Small intestine (tissue), 7 donors: ENCODE measurements at regions not wholly inside any gene's neighbourhood (a gene's known extent, or its start where the extent isn't known, plus 50 kb on each side); places are given as distances from the start of the nearest gene placed in this dataset.
"Not testable (repeated sequence)": the region's sequence is repeated elsewhere in the genome, so short reads cannot be mapped to it uniquely, and the experiment has no call there.

Source experiments
- DNase-seq, 2 donors: peaks; one replicate each; pipeline versions ENCODE4 v3.0.0 to v3.0.0-alpha.2; 2013
- FAIRE-seq: peaks from 2 replicates; lab custom pipeline; 2012; peaks lifted over from hg19 to GRCh38; lab: Jason Lieb, UNC
- H3K27ac ChIP-seq, 3 donors: one replicate each; pipeline ENCODE4 v1.5.1; 2013; ENCODE audit warnings: low read length in 2 of 3, mild to moderate bottlenecking in 2 of 3, control low read depth in 1 of 3, inconsistent platforms in 1 of 3, low read depth in 1 of 3, moderate library complexity in 1 of 3
- H3K27me3 ChIP-seq, 3 donors: one replicate each; pipeline ENCODE4 v1.6.1; 2013; ENCODE audit warnings: low read length in 3 of 3, inconsistent platforms in 1 of 3; ENCODE audit not compliant: control insufficient read depth in 3 of 3, insufficient read depth in 3 of 3
- H3K36me3 ChIP-seq, 3 donors: one replicate each; pipeline ENCODE4 v1.6.1; 2013; ENCODE audit warnings: low read length in 3 of 3, inconsistent platforms in 1 of 3, low read depth in 1 of 3, mild to moderate bottlenecking in 1 of 3, moderate library complexity in 1 of 3; ENCODE audit not compliant: control insufficient read depth in 3 of 3, insufficient read depth in 2 of 3
- H3K4me1 ChIP-seq, 3 donors: one replicate each; pipeline ENCODE4 v1.6.1; 2013; ENCODE audit warnings: low read length in 2 of 3, inconsistent platforms in 1 of 3, low read depth in 1 of 3, mild to moderate bottlenecking in 1 of 3, moderate library complexity in 1 of 3; ENCODE audit not compliant: control insufficient read depth in 3 of 3, insufficient read depth in 2 of 3
- H3K4me3 ChIP-seq, 3 donors: one replicate each; pipeline ENCODE4 v1.5.1; 2013; ENCODE audit warnings: low read length in 3 of 3, control low read depth in 1 of 3, inconsistent platforms in 1 of 3, low read depth in 1 of 3, mild to moderate bottlenecking in 1 of 3, moderate library complexity in 1 of 3
- H3K9me3 ChIP-seq, 2 donors: one replicate each; pipeline ENCODE4 v1.6.1; 2013; ENCODE audit warnings: low read depth in 1 of 2, low read length in 1 of 2; ENCODE audit not compliant: control insufficient read depth in 2 of 2, insufficient read depth in 1 of 2
- WGBS, 3 donors: extraction: QIAGEN DNeasy Blood & Tissue Kit; methylation state at CpG; one replicate each; pipeline ENCODE4 v1.1.7; 2013; 5-methylcytosine and 5-hydroxymethylcytosine counted together
- donor health status: healthy with polysubstance abuse.
- donor health status: control.
- donor health status: control.
- donor health status: Bipolar disorder and iron deficiency.
- donor health status: healthy.

- peaks cover 0 to 2% of the 10 kb centered on the region in 2 donors for H3K9me3 ChIP-seq
- H3K27me3 ChIP-seq = no peaks in the 10 kb centered on the region
- H3K4me1 ChIP-seq = no peaks in the 10 kb centered on the region
- WGBS, 3 donors = 18 to 29% (median 26%) methylated on average over 2 of the region's 2 CpGs
- no peaks in the 10 kb centered on the region for H3K36me3 ChIP-seq
- H3K27ac ChIP-seq = no peak overlapping the region
- DNase-seq (no peak), FAIRE-seq (no peak)
- no peak overlapping the region for H3K4me3 ChIP-seq
Measured at GRCh38 chr3:104245981-104246380, 1120.7 kb upstream of the ALCAM start.

- no peaks in the 10 kb centered on the region for H3K9me3 ChIP-seq
- WGBS, 3 donors = 75 to 94% (median 91%) methylated on average over 4 of the region's 4 CpGs
- FAIRE-seq = no peak
Measured at GRCh38 chr3:104257486-104257885, 1109.2 kb upstream of the ALCAM start.

GRCh38 chr3:104263477-104263876 lies 1103.2 kb upstream of the ALCAM start:
- H3K9me3 ChIP-seq = no peaks in the 10 kb centered on the region
- DNase-seq (no peak), FAIRE-seq (no peak)
- H3K4me1 ChIP-seq = no peaks in the 10 kb centered on the region
- no peaks in the 10 kb centered on the region for H3K36me3 ChIP-seq
- no peak overlapping the region for H3K27ac ChIP-seq
- WGBS, 3 donors = 93 to 95% (median 95%) methylated on average over 2 of the region's 2 CpGs
- no peaks in the 10 kb centered on the region for H3K27me3 ChIP-seq
- no peak overlapping the region for H3K4me3 ChIP-seq

More at GRCh38 chr3:104257486-104257885, 1109.2 kb upstream of the ALCAM start:
- Histone ChIP-seq H3K36me3 (no peaks in the 10 kb centered on the region), H3K4me1 (no peaks in the 10 kb centered on the region), H3K27ac (no peak overlapping the region), H3K4me3 (no peak overlapping the region), H3K27me3 (no peaks in the 10 kb centered on the region)
- DNase-seq = no peak

GRCh38 chr3:104266219-104266618 lies 1100.5 kb upstream of the ALCAM start:
- not testable (repeated sequence) for FAIRE-seq, H3K27ac ChIP-seq, H3K27me3 ChIP-seq, H3K4me3 ChIP-seq, DNase-seq, H3K36me3 ChIP-seq, H3K4me1 ChIP-seq
- H3K9me3 ChIP-seq = peaks cover 0 to 11% of the 10 kb centered on the region in 2 donors
- 82 to 86% (median 83%) methylated on average over 1 of the region's 1 CpG for WGBS, 3 donors

GRCh38 chr3:104269771-104270170 lies 1096.9 kb upstream of the ALCAM start:
- Histone ChIP-seq H3K27me3 (no peaks in the 10 kb centered on the region), H3K27ac (no peak overlapping the region), H3K4me1 (no peaks in the 10 kb centered on the region), H3K9me3 (peaks cover 0 to 11% of the 10 kb centered on the region in 2 donors), H3K4me3 (no peak overlapping the region), H3K36me3 (no peaks in the 10 kb centered on the region)
- DNase-seq = no peak
- FAIRE-seq = no peak
- 80 to 84% (median 80%) methylated on average over 6 of the region's 6 CpGs for WGBS, 3 donors

- Histone ChIP-seq H3K4me1 (no peaks in the 10 kb centered on the region), H3K27ac (no peak overlapping the region), H3K4me3 (no peak overlapping the region), H3K27me3 (no peaks in the 10 kb centered on the region), H3K36me3 (no peaks in the 10 kb centered on the region), H3K9me3 (peaks cover 0 to 23% of the 10 kb centered on the region in 2 donors)
- WGBS, 3 donors = 63 to 65% (median 63%) methylated on average over 4 of the region's 4 CpGs
- FAIRE-seq (no peak), DNase-seq (no peak)
Measured at GRCh38 chr3:104273046-104273649, 1093.6 kb upstream of the ALCAM start.

GRCh38 chr3:104275199-104275598 lies 1091.5 kb upstream of the ALCAM start:
- Histone ChIP-seq H3K27ac (no peak overlapping the region), H3K4me1 (no peaks in the 10 kb centered on the region), H3K27me3 (no peaks in the 10 kb centered on the region), H3K4me3 (no peak overlapping the region), H3K36me3 (no peaks in the 10 kb centered on the region), H3K9me3 (peaks cover 0 to 25% of the 10 kb centered on the region in 2 donors)
- FAIRE-seq (no peak), DNase-seq (no peak)

GRCh38 chr3:104279617-104280016 lies 1087.1 kb upstream of the ALCAM start:
- Histone ChIP-seq H3K27ac (no peak overlapping the region), H3K4me3 (no peak overlapping the region), H3K9me3 (peaks cover 0 to 36% of the 10 kb centered on the region in 2 donors), H3K36me3 (no peaks in the 10 kb centered on the region), H3K27me3 (no peaks in the 10 kb centered on the region), H3K4me1 (no peaks in the 10 kb centered on the region)
- WGBS, 3 donors = 35 to 50% (median 40%) methylated on average over 1 of the region's 1 CpG
- no peak for FAIRE-seq
- DNase-seq = no peak

GRCh38 chr3:104281713-104282112 lies 1085.0 kb upstream of the ALCAM start:
- Histone ChIP-seq H3K27ac (no peak overlapping the region), H3K4me1 (no peaks in the 10 kb centered on the region), H3K4me3 (no peak overlapping the region), H3K36me3 (no peaks in the 10 kb centered on the region), H3K9me3 (peaks cover 0 to 33% of the 10 kb centered on the region in 2 donors), H3K27me3 (no peaks in the 10 kb centered on the region)
- 85 to 92% (median 90%) methylated on average over 3 of the region's 3 CpGs for WGBS, 3 donors
- FAIRE-seq (no peak), DNase-seq (no peak)
